ENCODE measurements at regions not wholly inside any gene's neighbourhood (a gene's known extent, or its start where the extent isn't known, plus 50 kb on each side); places are given as distances from the start of the nearest gene placed in this dataset.

- no peak for DNase-seq (ENCODE audit: low read depth, low spot score)
These were observed 185.9 kb upstream of the GATB start for GRCh38 chr4:151946718-151947117.

DNA sequence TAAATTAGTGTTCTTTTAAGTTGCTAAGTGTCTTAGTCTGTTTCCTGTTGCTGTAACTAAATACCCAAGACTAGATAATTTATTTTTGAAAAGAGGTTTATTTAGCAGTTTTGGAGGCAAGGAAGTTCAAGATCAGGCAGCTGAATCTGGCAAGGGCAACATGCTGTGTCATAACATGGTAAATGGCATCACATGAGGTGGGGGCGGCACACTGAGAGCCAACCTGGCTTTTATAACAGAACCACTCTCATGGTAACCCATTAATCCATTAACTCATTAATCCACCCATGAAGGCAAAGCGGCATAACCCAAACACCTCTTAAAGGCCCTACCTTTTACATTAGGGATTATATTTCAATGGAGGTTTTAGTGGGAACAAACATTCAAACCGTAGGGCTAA lies 182.2 kb upstream of the GATB start:
- DNase-seq (ENCODE audit: low read depth, low spot score): no peak

GRCh38 chr4:151940926-151941617 lies 180.3 kb upstream of the GATB start:
- no peak for DNase-seq (ENCODE audit: low read depth, low spot score)

DNA sequence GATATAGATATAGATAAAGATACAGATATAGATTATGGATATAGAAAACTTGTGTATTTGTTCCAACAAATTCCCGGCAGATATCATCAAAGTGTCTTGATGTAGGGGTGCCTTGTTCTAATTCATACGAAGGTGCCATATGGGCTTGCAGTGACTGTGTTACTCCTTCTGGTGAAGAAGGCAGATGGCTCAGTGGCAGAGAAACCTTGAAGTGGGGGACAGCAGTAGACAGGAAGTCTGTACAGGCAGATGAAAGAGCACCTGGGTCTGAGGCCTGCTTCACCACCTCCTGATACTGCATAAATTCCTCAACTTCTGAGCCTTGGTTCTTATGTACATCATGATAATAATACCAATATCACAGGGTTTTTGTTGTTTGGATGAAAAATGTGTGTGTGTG lies 179.5 kb upstream of the GATB start:
- no peak for DNase-seq (ENCODE audit: low read depth, low spot score)

GRCh38 chr4:151939670-151940069 lies 178.9 kb upstream of the GATB start:
- no peak for DNase-seq (ENCODE audit: low read depth, low spot score)

GRCh38 chr4:151935411-151935810 lies 174.6 kb upstream of the GATB start:
- DNase-seq (ENCODE audit: low read depth, low spot score): no peak

DNA sequence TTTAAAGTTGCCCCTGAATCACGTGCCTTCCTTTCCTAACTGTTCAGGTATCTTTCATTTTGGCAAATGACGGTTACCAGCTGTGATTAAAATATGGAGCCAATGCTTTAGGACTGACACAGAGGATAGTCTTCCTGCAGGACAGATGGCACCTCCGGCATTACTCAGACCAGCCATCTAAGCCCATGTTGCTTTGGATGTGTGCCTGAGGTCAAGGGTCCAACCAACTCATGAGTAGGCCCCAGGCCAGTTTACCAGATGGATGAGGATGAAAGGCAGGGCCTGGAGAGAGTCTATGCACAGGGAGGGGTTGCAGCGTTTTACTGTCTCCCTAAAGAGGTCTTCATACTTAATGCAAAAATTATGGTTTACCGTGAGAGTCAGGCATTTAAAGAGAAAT lies 174.0 kb upstream of the GATB start:
- DNase-seq (ENCODE audit: low read depth, low spot score): no peak

DNA sequence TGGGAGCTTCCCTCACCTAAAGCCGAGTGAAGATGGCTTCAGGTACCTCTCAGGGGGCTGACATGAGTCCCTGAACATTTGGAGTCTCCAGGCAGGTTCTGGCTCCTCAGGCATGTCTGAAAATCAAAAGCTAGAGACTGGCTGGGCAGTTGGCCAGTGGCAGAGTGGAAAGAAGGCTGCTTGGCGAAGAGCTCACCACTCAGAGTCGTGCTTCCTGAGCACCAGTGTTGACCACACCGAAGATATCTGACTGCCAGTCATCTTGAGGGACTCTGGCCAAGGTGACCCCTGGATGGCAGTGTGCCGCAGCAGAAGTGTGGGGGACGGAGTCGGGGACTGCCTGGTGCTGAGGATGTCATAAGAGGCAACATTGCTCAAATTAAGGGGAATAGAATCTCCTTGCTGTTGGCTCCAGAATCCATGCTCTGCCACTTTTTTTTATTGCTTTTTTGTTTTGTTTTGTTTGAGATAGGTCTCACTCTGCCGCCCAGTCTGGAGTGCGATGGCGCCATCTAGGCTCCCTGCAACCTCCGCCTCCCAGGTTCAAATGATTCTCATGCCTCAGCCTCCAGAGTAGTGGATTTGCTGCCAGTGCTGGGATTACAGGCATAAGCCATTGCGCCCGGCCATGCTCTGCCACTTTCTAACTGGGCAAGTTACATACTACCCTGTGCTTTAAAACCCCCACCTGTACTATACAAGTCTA lies 172.5 kb upstream of the GATB start:
- DNase-seq (ENCODE audit: low read depth, low spot score): no peak

GRCh38 chr4:151931563-151931962 lies 170.8 kb upstream of the GATB start:
- DNase-seq (ENCODE audit: low read depth, low spot score): no peak

DNA sequence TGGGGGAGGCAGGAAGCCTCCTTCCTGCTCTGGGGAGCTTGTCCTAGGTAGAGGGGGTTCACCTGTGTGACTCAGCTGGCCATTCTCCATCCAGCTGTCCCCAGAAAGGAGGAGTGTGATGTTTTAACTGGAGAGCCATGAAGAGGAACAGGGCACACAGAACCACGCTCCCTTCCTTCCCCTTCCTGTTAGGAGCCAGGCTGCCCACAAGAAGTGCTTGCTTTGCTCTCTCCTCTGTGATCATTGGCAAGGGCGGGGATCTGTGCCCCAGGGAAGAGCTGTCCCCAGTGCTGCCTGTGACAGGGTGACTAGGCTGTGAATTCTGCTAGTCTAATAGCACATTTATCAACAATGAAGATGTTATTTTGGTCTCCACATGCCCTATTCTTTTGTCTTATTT lies 169.6 kb upstream of the GATB start:
- DNase-seq (ENCODE audit: low read depth, low spot score): no peak

DNA sequence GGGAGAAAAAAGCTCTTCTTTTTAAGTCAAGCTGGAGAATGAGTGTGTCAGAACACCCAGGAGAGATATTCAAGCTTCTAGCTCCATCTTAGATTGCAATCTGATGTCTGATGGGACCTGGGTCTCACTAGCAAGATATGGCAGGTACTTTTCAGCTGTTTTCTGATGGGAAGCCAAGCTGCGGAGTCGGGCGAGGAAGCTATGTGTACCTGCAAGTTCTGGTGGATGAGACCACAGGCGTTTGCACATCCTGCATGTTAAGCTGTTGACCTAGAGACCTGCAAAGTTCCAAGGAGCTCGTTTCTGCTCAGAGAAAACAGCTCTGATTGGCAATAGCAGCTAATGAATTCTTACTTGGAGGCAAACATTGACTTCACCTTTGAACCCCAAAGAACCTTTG lies 167.3 kb upstream of the GATB start:
- DNase-seq (ENCODE audit: low read depth, low spot score): no peak

GRCh38 chr4:151922811-151923210 lies 162.0 kb upstream of the GATB start:
- no peak for DNase-seq (ENCODE audit: low read depth, low spot score)

DNA sequence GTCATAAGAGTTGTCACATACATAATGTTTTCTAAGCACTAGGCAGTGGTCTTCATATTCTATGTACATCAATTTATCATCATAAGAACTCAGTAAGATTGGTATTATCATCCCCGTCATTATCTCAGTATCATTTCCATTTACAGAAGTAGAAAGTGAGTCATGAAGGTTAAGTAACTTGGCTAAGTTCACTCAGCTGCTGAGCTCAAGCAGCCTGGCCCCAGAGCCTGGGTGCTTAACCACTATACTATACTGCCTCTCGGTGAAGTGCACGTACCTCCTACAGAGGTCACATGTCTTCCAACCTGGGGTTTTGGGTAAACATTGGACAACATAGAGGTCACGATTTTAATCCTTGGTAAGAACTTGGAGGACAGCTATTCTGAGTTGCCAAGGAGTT lies 161.5 kb upstream of the GATB start:
- no peak for DNase-seq (ENCODE audit: low read depth, low spot score)

GRCh38 chr4:151921811-151922210 lies 161.0 kb upstream of the GATB start:
- DNase-seq (ENCODE audit: low read depth, low spot score): no peak

- DNase-seq (ENCODE audit: low read depth, low spot score): no peak
These were observed 160.6 kb upstream of the GATB start for GRCh38 chr4:151921386-151921785.

DNA sequence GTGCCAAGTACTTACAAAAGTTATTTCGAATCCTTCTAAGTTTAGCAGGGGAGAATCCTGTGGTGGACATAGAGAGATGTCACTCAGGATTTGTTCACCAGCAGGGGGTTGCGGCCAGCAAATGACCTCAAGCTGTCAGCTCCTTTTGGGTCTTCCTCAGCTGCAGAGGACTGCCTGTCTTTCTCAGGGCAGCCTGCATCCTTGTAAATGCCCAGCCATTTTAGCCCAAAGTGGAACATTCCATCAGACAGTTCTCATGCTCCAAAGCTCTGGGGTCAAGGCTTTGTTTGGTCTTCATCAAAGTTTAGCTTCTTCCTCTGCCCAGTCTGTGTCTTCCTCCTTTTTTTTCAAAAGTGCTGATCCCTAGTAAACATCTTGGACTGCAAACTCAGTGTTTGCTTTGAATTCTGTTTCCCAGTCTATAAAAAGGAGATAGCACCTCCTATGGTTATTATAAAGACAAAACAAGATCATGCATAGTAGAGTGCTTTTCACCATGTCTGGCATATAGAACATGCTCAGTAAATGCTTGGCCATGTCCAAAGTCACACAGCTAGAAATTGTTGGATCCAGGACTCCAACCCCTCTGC lies 156.4 kb upstream of the GATB start:
- no peak for DNase-seq (ENCODE audit: low read depth, low spot score)

GRCh38 chr4:151912632-151913031 lies 151.8 kb upstream of the GATB start:
- DNase-seq (ENCODE audit: low read depth, low spot score): no peak

DNA sequence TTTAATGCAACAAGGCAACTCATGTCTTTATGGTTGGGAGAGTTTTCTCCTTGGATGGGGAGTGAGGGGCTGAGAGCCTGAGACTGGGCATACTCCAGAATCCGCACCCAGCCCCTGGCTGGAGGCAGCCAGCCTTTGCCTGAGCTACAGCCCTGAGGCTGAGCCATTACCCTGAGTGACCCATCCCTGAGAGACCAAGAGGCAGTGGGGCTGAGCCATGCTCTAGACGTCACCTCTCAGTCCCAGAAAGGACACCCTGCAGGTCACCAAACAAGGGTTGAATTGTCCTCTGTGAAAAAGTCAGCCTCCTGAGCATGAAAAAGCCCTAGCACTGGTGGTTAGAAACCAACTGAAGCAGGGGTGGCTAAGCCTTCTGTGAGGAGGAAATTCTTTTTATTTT lies 151.2 kb upstream of the GATB start:
- no peak for DNase-seq (ENCODE audit: low read depth, low spot score)

- DNase-seq (ENCODE audit: low read depth, low spot score): no peak
These were observed 148.1 kb upstream of the GATB start for GRCh38 chr4:151908734-151909497.

DNA sequence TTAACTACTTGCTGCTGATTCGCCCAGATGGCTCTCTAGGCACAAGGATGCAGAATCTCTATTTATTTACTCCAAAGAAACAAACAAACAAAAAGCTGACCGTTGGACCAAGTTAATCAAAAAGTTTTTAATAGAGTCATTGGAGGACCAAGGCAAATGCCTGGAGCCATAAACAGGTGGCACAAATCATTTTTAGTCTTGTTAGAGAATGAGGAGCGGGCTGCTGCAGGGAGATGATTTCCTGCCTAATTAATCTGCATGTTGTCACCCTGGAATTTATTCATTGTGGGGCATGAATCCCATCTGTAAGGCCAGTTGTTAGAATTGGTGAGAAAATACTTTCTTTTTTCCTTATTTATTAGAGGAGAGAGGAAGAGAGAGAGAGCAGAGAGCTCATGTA lies 147.4 kb upstream of the GATB start:
- DNase-seq (ENCODE audit: low read depth, low spot score): no peak

GRCh38 chr4:151906438-151906837 lies 145.6 kb upstream of the GATB start:
- DNase-seq (ENCODE audit: low read depth, low spot score): no peak

- no peak for DNase-seq (ENCODE audit: low read depth, low spot score)
These were observed 144.4 kb upstream of the GATB start for GRCh38 chr4:151905197-151905596.
